MCF 10A (cell line): ENCODE measurements at regions not wholly inside any gene's neighbourhood (a gene's known extent, or its start where the extent isn't known, plus 50 kb on each side); places are given as distances from the start of the nearest gene placed in this dataset.
"Not testable (repeated sequence)": the region's sequence is repeated elsewhere in the genome, so short reads cannot be mapped to it uniquely, and the experiment has no call there.

ENCODE experiments used
- BruUV-seq: library from RNA; stranded (reverse); fragments of 400-500 nt; replicated peaks from 2 replicates; lab custom pipeline; 2021; lab: Mats Ljungman, UMichigan
- CTCF ChIA-PET: fragments of 300-600 bp; sonication (Branson Sonifier 250); formaldehyde crosslinking; extraction: SDS; loops from one replicate; lab custom pipeline; 2021; ENCODE audit warnings: antibody characterized with exemption, inconsistent platforms; lab: Yijun Ruan, JAX
- POLR2A ChIA-PET: fragments of 300-600, 350-650 bp; sonication (Branson Sonifier 250); formaldehyde crosslinking; extraction: SDS; loops from one replicate; lab custom pipeline; 2020; ENCODE audit warnings: antibody characterized with exemption, inconsistent platforms; lab: Yijun Ruan, JAX
- DNase-seq: peaks from one replicate; pipeline ENCODE4 v3.0.0-alpha.2; 2018; ENCODE audit not compliant: unreplicated experiment
- H3K27ac Mint-ChIP-seq: one replicate; pipeline ENCODE4 v1.8.0; 2022; ENCODE audit warnings: mild to moderate bottlenecking, low read depth, mixed read lengths; ENCODE audit not compliant: unreplicated experiment
- H3K27me3 Mint-ChIP-seq: one replicate; pipeline ENCODE4 v1.8.0; 2022; ENCODE audit warnings: mixed read lengths; ENCODE audit not compliant: insufficient read depth, unreplicated experiment
- H3K36me3 Mint-ChIP-seq: one replicate; pipeline ENCODE4 v1.8.0; 2022; ENCODE audit warnings: mild to moderate bottlenecking, moderate library complexity, mixed read lengths; ENCODE audit not compliant: insufficient read depth, unreplicated experiment
- H3K4me1 Mint-ChIP-seq: one replicate; pipeline ENCODE4 v1.8.0; 2022; ENCODE audit warnings: mixed read lengths; ENCODE audit not compliant: insufficient read depth, unreplicated experiment
- H3K4me3 Mint-ChIP-seq: one replicate; pipeline ENCODE4 v1.8.0; 2022; ENCODE audit warnings: mild to moderate bottlenecking, moderate library complexity, mixed read lengths; ENCODE audit not compliant: unreplicated experiment
- H3K9me3 Mint-ChIP-seq: one replicate; pipeline ENCODE4 v1.8.0; 2022; ENCODE audit warnings: mixed read lengths; ENCODE audit not compliant: unreplicated experiment
- CTCF ChIP-seq: fragments of 200-600 bp; IDR thresholded peaks from one replicate; pipeline ENCODE4 v1.8.0; 2022; ENCODE audit warnings: antibody characterized with exemption, mild to moderate bottlenecking; ENCODE audit not compliant: unreplicated experiment
- intact Hi-C: fragments of 100-400 bp; cut with micrococcal nuclease; formaldehyde crosslinking; loops from 2 replicates; pipeline ENCODE4 v1.14.1; 2022

GRCh38 chr15:34640661-34641060 is 57.2 kb upstream of the GOLGA8B start:
- DNase-seq = no peak
- ChIA-PET CTCF (interaction anchor here (1.8 kb wide), 1 partner anchor 19 kb away, joined by 6 read pairs; no protein-coding TSS in a partner anchor), POLR2A (no interaction called here)
- no TSS peak for BruUV-seq
- Mint-ChIP-seq H3K36me3 (no peaks in the 10 kb centered on the region), H3K4me1 (no peaks in the 10 kb centered on the region), H3K27me3 (no peaks in the 10 kb centered on the region), H3K4me3 (no peak overlapping the region), H3K9me3 (no peaks in the 10 kb centered on the region), H3K27ac (no peak overlapping the region)
- intact Hi-C loops = no loop called here
- TF ChIP-seq CTCF = no peak

- Mint-ChIP-seq H3K4me1 (no peaks in the 10 kb centered on the region), H3K4me3 (no peak overlapping the region), H3K36me3 (no peaks in the 10 kb centered on the region), H3K9me3 (no peaks in the 10 kb centered on the region), H3K27ac (no peak overlapping the region), H3K27me3 (no peaks in the 10 kb centered on the region)
- no peak for TF ChIP-seq CTCF
- BruUV-seq = no TSS peak
- intact Hi-C loops = no loop called here
- CTCF ChIA-PET = interaction anchor here (0.6 kb wide), 2 partner anchors 16 to 156 kb away, joined by 3 to 4 read pairs; no protein-coding TSS in a partner anchor
- POLR2A ChIA-PET = interaction anchor here (0.7 kb wide), 1 partner anchor 233 kb away, joined by 3 read pairs; no protein-coding TSS in a partner anchor
- no peak for DNase-seq
These were observed 53.9 kb upstream of the GOLGA8B start for GRCh38 chr15:34637305-34637704.

- not testable (repeated sequence) for DNase-seq, H3K4me1 Mint-ChIP-seq, H3K27ac Mint-ChIP-seq, H3K4me3 Mint-ChIP-seq, H3K36me3 Mint-ChIP-seq, BruUV-seq, H3K9me3 Mint-ChIP-seq, H3K27me3 Mint-ChIP-seq
- ChIA-PET POLR2A (interaction anchor here (0.6 kb wide), 1 partner anchor 615 kb away, joined by 3 read pairs; no protein-coding TSS in a partner anchor), CTCF (interaction anchor here (1.2 kb wide), 1 partner anchor 12 kb away, joined by 3 read pairs; no protein-coding TSS in a partner anchor)
- intact Hi-C loops = loop anchor here (2.0 kb wide), 1 partner anchor 55 kb away; no protein-coding TSS in a partner anchor
These were observed 50.2 kb upstream of the GOLGA8B start for GRCh38 chr15:34633602-34634001.
